BE2C (cell line): ENCODE measurements at regions not wholly inside any gene's neighbourhood (a gene's known extent, or its start where the extent isn't known, plus 50 kb on each side); places are given as distances from the start of the nearest gene placed in this dataset.

Experiments
- DNase-seq: peaks from one replicate; pipeline ENCODE4 v3.0.0-alpha.2; 2020
- H3K27me3 ChIP-seq: fragments of 250-450 bp; sonication (Bioruptor Pico); 2 replicates; pipeline ENCODE4 v1.5.1; 2020; ENCODE audit warnings: mild to moderate bottlenecking
- H3K36me3 ChIP-seq: fragments of 250-450 bp; sonication (Bioruptor Pico); 2 replicates; pipeline ENCODE4 v1.5.1; 2020; ENCODE audit warnings: mild to moderate bottlenecking
- H3K4me1 ChIP-seq: fragments of 250-450 bp; sonication (Bioruptor Pico); 2 replicates; pipeline ENCODE4 v1.5.1; 2020
- H3K4me3 ChIP-seq: 2 replicates; pipeline ENCODE4 v1.5.1; 2011; ENCODE audit warnings: low read depth, low read length
- H3K9me3 ChIP-seq: fragments of 250-450 bp; sonication (Bioruptor Pico); 2 replicates; pipeline ENCODE4 v1.5.1; 2020
- CTCF ChIP-seq: IDR thresholded peaks from 2 replicates; pipeline ENCODE4 v1.5.1; 2012; ENCODE audit warnings: mild to moderate bottlenecking, low read depth, low read length

DNA sequence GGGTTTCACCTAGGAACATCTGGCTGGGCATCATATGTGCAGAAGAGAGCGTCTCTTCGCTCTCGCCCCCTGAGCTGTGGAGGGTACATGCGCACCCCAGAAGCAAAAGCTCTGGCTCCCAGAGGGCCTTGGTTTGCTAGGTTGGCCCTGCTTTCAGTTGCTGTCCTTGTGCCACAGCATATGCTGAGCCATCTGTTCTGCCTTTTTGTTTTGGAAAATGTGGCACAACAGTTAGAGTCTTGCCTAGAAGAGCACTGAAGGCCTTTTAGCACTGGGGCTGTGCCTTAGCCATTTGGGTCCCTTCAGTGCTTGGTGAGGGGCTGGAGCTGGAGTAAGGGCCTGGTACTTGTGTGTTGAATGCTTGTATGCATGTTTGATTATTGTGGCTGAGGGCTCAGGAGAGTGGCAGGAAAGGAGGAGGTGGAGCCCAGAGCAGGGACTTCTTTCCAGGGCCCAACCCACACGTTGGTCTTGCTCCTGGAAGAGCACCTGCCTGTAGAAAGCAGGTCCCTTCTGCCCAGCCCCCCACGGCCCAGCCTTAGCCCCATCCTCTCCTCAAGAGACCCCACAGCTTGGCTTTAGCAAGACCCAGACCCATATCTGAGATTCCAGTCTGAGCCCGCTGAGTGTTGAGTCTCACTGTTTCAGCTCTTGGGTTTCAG is 113.7 kb downstream of the SLC25A47 start:
- Histone ChIP-seq H3K4me1 (peaks cover 60% of the 10 kb centered on the region), H3K4me3 (no peak overlapping the region), H3K27me3 (no peaks in the 10 kb centered on the region), H3K36me3 (no peaks in the 10 kb centered on the region), H3K9me3 (no peaks in the 10 kb centered on the region)
- no peak for TF ChIP-seq CTCF
- DNase-seq: no peak

GRCh38 chr14:100438271-100438670 is 115.1 kb downstream of the SLC25A47 start:
- no peak for TF ChIP-seq CTCF
- peaks cover 67% of the 10 kb centered on the region for H3K4me1 ChIP-seq
- H3K4me3 ChIP-seq: 0 out of 2 replicates have a peak overlapping the region, but pooled peaks have one; percentile 5
- H3K9me3 ChIP-seq: no peaks in the 10 kb centered on the region
- DNase-seq: peak; percentile 71
- no peaks in the 10 kb centered on the region for H3K36me3 ChIP-seq
- no peaks in the 10 kb centered on the region for H3K27me3 ChIP-seq

GRCh38 chr14:100438678-100439592 is 115.8 kb downstream of the SLC25A47 start:
- no peak overlapping the region for H3K4me3 ChIP-seq
- H3K27me3 ChIP-seq: no peaks in the 10 kb centered on the region
- H3K9me3 ChIP-seq: no peaks in the 10 kb centered on the region
- no peaks in the 10 kb centered on the region for H3K36me3 ChIP-seq
- TF ChIP-seq CTCF: no peak
- peak; percentile 46 for DNase-seq
- H3K4me1 ChIP-seq: peaks cover 73% of the 10 kb centered on the region

- Histone ChIP-seq H3K9me3 (no peaks in the 10 kb centered on the region), H3K4me3 (no peak overlapping the region), H3K27me3 (no peaks in the 10 kb centered on the region), H3K36me3 (no peaks in the 10 kb centered on the region), H3K4me1 (peaks cover 80% of the 10 kb centered on the region)
- TF ChIP-seq CTCF: no peak
- no peak for DNase-seq
Measured at GRCh38 chr14:100439781-100440180, 116.6 kb downstream of the SLC25A47 start.

GRCh38 chr14:100440207-100440631 is 117.1 kb downstream of the SLC25A47 start:
- Histone ChIP-seq H3K4me3 (peak overlapping the region; percentile 9), H3K9me3 (no peaks in the 10 kb centered on the region), H3K4me1 (peaks cover 80% of the 10 kb centered on the region), H3K27me3 (no peaks in the 10 kb centered on the region), H3K36me3 (no peaks in the 10 kb centered on the region)
- peak; percentile 86 for DNase-seq
- TF ChIP-seq CTCF: peak; percentile 87
